ENCODE measurements at regions not wholly inside any gene's neighbourhood (a gene's known extent, or its start where the extent isn't known, plus 50 kb on each side); places are given as distances from the start of the nearest gene placed in this dataset.

DNA sequence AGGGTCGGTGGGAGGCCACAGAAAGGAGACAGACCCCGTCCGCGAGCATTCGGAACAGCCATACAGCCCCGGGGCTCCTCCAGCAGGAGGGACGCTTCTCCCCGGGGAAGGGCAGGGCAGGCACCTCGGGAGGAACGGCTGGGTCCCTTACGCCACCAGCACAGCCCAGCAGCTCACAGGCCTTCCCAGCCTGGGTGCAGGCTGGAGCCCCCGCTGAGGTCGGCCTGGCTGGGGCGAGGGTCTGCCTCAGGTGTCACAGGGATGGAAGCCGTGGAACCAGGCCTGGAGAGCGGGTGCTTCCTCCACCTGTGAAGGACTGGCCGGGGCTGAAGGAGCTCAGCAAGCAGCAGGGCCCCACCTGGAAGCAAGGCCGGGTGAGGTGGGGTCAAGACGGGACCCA, 732.3 kb downstream of the BRD1 start:
- TF ChIP-seq, protein P1, sequence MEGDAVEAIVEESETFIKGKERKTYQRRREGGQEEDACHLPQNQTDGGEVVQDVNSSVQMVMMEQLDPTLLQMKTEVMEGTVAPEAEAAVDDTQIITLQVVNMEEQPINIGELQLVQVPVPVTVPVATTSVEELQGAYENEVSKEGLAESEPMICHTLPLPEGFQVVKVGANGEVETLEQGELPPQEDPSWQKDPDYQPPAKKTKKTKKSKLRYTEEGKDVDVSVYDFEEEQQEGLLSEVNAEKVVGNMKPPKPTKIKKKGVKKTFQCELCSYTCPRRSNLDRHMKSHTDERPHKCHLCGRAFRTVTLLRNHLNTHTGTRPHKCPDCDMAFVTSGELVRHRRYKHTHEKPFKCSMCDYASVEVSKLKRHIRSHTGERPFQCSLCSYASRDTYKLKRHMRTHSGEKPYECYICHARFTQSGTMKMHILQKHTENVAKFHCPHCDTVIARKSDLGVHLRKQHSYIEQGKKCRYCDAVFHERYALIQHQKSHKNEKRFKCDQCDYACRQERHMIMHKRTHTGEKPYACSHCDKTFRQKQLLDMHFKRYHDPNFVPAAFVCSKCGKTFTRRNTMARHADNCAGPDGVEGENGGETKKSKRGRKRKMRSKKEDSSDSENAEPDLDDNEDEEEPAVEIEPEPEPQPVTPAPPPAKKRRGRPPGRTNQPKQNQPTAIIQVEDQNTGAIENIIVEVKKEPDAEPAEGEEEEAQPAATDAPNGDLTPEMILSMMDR (IDR thresholded peaks at IDR 0.05; ENCODE audit: unreplicated experiment in 3 of 3), result no peak
- Mint-ChIP-seq H3K27me3 (ENCODE audit: low read depth) (peaks cover 30% of the 10 kb centered on the region), H3K36me3 (ENCODE audit: low read depth) (no peaks in the 10 kb centered on the region), H3K27ac (no peak overlapping the region), H3K4me3 (no peak overlapping the region), H3K4me1 (no peaks in the 10 kb centered on the region), H3K9me3 (no peaks in the 10 kb centered on the region)

DNA sequence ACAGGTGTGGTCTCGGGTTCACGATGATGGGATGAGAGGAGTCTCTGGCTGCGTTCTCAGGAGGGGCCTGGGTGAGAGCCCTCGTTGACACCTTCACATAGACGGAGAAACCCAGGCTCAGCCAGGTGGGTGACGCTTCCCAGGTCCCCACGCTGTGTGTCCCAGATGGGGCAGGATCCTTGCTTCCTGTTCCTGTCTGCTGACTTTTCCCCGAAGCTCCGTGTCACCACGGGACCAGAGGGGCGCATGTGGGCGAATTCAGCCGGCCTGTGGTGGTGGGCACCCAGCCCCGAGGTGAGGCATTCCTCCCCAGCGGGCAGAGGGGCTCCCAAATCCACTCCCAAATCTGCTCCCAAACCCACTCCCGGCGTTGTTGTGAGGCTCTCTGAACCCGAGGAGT, 732.8 kb downstream of the BRD1 start:
- Mint-ChIP-seq H3K9me3 (no peaks in the 10 kb centered on the region), H3K27ac (no peak overlapping the region), H3K36me3 (ENCODE audit: low read depth) (no peaks in the 10 kb centered on the region), H3K27me3 (ENCODE audit: low read depth) (peaks cover 27% of the 10 kb centered on the region), H3K4me3 (no peak overlapping the region), H3K4me1 (no peaks in the 10 kb centered on the region)
- TF ChIP-seq, protein P1 (IDR thresholded peaks at IDR 0.05; ENCODE audit: unreplicated experiment in 3 of 3), result no peak

DNA sequence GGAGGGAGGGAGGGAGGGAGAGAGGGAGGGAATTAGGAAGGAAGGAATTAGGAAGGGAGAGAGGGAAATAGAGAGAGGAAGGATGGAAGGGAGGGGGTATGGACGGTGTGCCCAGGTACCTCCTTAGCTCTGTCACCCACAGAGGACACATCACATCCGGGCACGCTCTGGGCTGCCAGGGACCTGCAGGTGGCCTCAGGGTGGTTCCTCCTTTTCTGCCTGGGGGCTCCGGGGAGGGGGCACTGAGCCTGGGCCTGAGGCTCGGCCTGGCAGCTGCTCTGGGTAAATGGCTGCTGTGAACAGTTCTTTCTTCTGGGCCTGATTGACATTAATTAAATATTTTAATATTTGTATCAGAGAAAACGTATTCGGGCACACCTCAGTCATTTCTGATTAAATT, 733.5 kb downstream of the BRD1 start:
- H3K4me3 Mint-ChIP-seq, result no peak overlapping the region
- no peaks in the 10 kb centered on the region for H3K4me1 Mint-ChIP-seq
- H3K27ac Mint-ChIP-seq, result no peak overlapping the region
- H3K27me3 Mint-ChIP-seq (ENCODE audit: low read depth), result peaks cover 20% of the 10 kb centered on the region
- no peaks in the 10 kb centered on the region for H3K36me3 Mint-ChIP-seq (ENCODE audit: low read depth)
- no peaks in the 10 kb centered on the region for H3K9me3 Mint-ChIP-seq
- TF ChIP-seq, protein P1 (IDR thresholded peaks at IDR 0.05; ENCODE audit: unreplicated experiment in 3 of 3), result no peak

DNA sequence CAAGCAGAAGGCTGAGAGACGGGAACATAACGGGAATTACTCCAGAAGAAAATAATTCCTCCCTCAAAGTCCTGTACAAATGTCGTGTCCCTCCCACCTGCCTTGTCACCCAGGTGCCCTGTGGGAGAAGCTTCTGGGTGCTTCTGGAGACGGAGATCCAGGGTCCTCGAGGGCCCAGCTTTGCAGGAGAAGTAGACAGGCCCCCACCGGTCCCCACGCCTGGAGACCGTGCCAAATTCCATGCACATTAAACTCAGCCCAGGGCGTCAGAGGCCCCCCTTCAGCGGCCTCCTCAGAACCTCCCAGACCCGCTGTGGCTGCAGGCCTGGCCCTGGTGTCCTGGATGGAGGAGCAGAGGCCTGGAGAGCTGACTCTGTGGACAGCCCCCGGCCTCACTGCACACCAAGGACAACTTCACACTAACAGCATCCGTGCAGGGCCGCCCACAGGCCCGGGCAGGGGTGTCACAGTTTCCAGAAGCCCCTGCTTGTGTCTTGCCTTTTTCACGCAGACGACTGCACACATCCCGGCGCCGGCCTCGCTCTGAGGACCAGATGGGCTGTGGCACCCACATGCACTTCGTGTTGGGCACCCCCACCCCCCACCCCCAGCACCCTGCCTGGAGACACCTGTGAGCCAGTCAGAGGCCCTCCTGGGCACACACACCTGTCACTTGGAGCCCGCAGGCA, 734.3 kb downstream of the BRD1 start:
- H3K4me1 Mint-ChIP-seq, result no peaks in the 10 kb centered on the region
- no peak overlapping the region for H3K27ac Mint-ChIP-seq
- no peak overlapping the region for H3K4me3 Mint-ChIP-seq
- no peaks in the 10 kb centered on the region for H3K36me3 Mint-ChIP-seq (ENCODE audit: low read depth)
- H3K27me3 Mint-ChIP-seq (ENCODE audit: low read depth), result peaks cover 23% of the 10 kb centered on the region
- TF ChIP-seq, protein P1 (IDR thresholded peaks at IDR 0.05; ENCODE audit: unreplicated experiment in 3 of 3), result no peak
- H3K9me3 Mint-ChIP-seq, result no peaks in the 10 kb centered on the region

DNA sequence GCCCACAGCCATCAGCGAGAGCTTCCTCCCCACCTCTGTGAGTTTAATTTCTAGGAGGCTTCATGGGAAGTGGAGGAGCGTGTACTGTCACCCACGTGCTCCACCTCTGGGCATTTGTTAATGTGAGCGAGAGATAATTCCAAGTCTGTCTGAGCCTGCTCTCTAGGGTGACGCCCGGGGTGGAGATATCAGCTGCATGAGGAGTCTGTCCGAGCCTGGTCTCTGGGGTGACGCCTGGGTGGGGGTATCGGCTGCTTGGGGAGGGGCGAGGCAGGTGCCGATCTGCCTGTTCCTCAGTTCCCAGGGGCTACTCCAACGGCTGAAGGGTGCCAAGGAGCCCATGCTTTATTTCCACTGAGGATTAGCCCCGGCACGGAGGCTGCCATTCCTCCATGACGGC, 735.0 kb downstream of the BRD1 start:
- H3K27ac Mint-ChIP-seq, result no peak overlapping the region
- no peaks in the 10 kb centered on the region for H3K36me3 Mint-ChIP-seq (ENCODE audit: low read depth)
- TF ChIP-seq, protein P1 (IDR thresholded peaks at IDR 0.05; ENCODE audit: unreplicated experiment in 3 of 3), result no peak
- no peaks in the 10 kb centered on the region for H3K9me3 Mint-ChIP-seq
- H3K4me1 Mint-ChIP-seq, result no peaks in the 10 kb centered on the region
- no peak overlapping the region for H3K4me3 Mint-ChIP-seq
- H3K27me3 Mint-ChIP-seq (ENCODE audit: low read depth), result peaks cover 19% of the 10 kb centered on the region

DNA sequence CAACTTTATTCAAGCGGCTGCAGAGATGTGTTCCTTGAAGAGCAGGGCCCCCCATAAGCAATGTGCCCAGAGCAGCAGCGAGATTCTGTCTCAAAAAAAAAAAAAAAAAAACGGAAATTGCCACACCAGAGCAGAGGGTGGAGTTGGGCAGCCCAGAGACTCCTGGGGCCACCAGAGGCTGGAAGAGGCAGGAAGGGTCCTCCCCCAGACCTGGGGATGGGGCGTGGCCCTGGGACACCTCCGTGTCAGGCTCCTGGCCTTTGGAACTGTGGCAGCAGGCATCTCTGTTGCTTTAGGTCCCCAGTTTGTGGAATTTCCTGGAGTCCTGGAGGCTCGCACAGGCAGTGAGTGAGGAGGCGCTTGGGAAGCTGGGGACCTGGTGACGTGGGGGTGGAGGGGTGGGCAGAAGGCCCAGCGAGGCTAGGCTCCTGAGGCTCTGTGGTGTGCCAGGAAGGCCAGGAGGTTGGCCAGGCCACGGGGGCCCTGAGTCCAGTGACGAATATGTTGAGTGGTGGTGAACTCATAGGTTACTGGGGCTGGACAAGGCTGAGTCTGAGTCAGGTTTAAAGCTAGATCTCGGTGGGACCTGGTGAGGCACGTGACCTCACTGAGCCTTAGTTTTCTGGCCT, 735.6 kb downstream of the BRD1 start:
- Mint-ChIP-seq H3K36me3 (ENCODE audit: low read depth) (no peaks in the 10 kb centered on the region), H3K4me1 (peaks cover 5% of the 10 kb centered on the region), H3K9me3 (no peaks in the 10 kb centered on the region), H3K27ac (no peak overlapping the region), H3K27me3 (ENCODE audit: low read depth) (peaks cover 24% of the 10 kb centered on the region), H3K4me3 (no peak overlapping the region)
- TF ChIP-seq, protein P1 (IDR thresholded peaks at IDR 0.05; ENCODE audit: unreplicated experiment in 3 of 3), result no peak

All from nephron (organoid).